Dedifferentiated amniotic fluid mesenchymal stem cell (primary cell): ENCODE measurements at regions not wholly inside any gene's neighbourhood (a gene's known extent, or its start where the extent isn't known, plus 50 kb on each side); places are given as distances from the start of the nearest gene placed in this dataset.

Source experiments
- DNase-seq: peaks from one replicate; pipeline ENCODE4 v3.0.0-alpha.2; 2016; ENCODE audit errors: extremely low spot score

- no peak for DNase-seq
Measured at GRCh38 chr5:106584268-106584667, 1086.5 kb downstream of the EFNA5 start.

GRCh38 chr5:106578736-106579135 is 1092.0 kb downstream of the EFNA5 start:
- no peak for DNase-seq

GRCh38 chr5:106574820-106575219 is 1095.9 kb downstream of the EFNA5 start:
- no peak for DNase-seq

- DNase-seq, result no peak
Measured at GRCh38 chr5:106566031-106566430, 1104.7 kb downstream of the EFNA5 start.

- no peak for DNase-seq
Measured at GRCh38 chr5:106545325-106545724, 1125.4 kb downstream of the EFNA5 start.

GRCh38 chr5:106543330-106543729 is 1127.4 kb downstream of the EFNA5 start:
- DNase-seq, result no peak

- DNase-seq, result no peak
Measured at GRCh38 chr5:106530150-106530549, 1140.6 kb downstream of the EFNA5 start.

GRCh38 chr5:106525438-106525837 is 1145.3 kb downstream of the EFNA5 start:
- no peak for DNase-seq

- DNase-seq, result no peak
Measured at GRCh38 chr5:106523852-106524251, 1146.9 kb downstream of the EFNA5 start.

GRCh38 chr5:106522296-106522695 is 1148.4 kb downstream of the EFNA5 start:
- no peak for DNase-seq

- peak; percentile 55 for DNase-seq
Measured at GRCh38 chr5:106521701-106522100, 1149.0 kb downstream of the EFNA5 start.

- DNase-seq, result no peak
Measured at GRCh38 chr5:106510321-106510720, 1160.4 kb downstream of the EFNA5 start.

GRCh38 chr5:106508894-106509293 is 1161.8 kb downstream of the EFNA5 start:
- no peak for DNase-seq

- DNase-seq, result no peak
Measured at GRCh38 chr5:106493910-106494309, 1176.8 kb downstream of the EFNA5 start.

- peak; percentile 49 for DNase-seq
Measured at GRCh38 chr5:106489004-106489403, 1181.7 kb downstream of the EFNA5 start.

- no peak for DNase-seq
Measured at GRCh38 chr5:106488407-106488806, 1182.3 kb downstream of the EFNA5 start.

- peak; percentile 17 for DNase-seq
Measured at GRCh38 chr5:106481374-106481773, 1189.4 kb downstream of the EFNA5 start.

GRCh38 chr5:106476630-106477029 is 1194.1 kb downstream of the EFNA5 start:
- DNase-seq, result no peak

- DNase-seq, result no peak
Measured at GRCh38 chr5:106474066-106474465, 1196.7 kb downstream of the EFNA5 start.

GRCh38 chr5:106459541-106459940 is 1211.2 kb downstream of the EFNA5 start:
- DNase-seq, result no peak

- DNase-seq, result no peak
Measured at GRCh38 chr5:106454651-106455415, 1215.9 kb downstream of the EFNA5 start.

GRCh38 chr5:106454050-106454449 is 1216.7 kb downstream of the EFNA5 start:
- DNase-seq, result no peak

GRCh38 chr5:106451998-106452397 is 1218.7 kb downstream of the EFNA5 start:
- no peak for DNase-seq

GRCh38 chr5:106443746-106444145 is 1227.0 kb downstream of the EFNA5 start:
- no peak for DNase-seq
